EL (cell line): ENCODE measurements at regions not wholly inside any gene's neighbourhood (a gene's known extent, or its start where the extent isn't known, plus 50 kb on each side); places are given as distances from the start of the nearest gene placed in this dataset.
A peak's percentile ranks its signal among the peaks of the same experiment; 100 is the strongest.
"Not testable (repeated sequence)": the region's sequence is repeated elsewhere in the genome, so short reads cannot be mapped to it uniquely, and the experiment has no call there.

Source experiments
- DNase-seq: peaks from one replicate; pipeline ENCODE4 v3.0.0-alpha.2; 2016

- DNase-seq = not testable (repeated sequence)
Observed at GRCh38 chr6:71360556-71361335, 72.1 kb downstream of the OGFRL1 start.

DNA sequence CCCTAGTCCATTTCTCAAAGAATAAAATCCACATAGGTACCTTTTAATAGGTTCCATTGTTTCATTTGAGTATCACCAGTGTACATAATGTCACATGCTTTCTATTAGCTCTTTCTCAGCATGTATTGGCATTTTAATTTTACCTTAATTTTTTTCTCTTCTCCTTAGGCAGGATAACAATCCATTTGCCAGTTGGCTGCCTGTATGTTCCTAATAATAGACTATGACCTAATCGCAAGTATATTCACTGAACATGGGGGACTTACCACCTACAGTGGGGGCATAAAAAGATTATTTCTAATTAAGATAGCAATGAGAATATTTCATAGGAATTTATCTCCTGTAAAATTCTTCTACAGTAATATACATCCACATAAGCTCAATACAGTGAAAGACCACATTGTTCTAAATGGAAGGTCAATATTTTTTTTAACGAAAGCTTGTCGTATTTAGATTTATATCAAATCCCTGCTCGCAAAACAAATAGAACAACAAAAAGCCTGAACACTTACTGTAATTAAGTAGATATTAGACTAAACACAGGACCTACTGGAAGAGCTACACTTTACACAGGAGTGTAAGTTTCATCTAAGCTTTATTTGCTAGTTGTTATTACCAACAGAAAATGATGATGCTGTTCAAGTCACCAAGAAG is 76.4 kb downstream of the OGFRL1 start:
- DNase-seq = no peak

DNA sequence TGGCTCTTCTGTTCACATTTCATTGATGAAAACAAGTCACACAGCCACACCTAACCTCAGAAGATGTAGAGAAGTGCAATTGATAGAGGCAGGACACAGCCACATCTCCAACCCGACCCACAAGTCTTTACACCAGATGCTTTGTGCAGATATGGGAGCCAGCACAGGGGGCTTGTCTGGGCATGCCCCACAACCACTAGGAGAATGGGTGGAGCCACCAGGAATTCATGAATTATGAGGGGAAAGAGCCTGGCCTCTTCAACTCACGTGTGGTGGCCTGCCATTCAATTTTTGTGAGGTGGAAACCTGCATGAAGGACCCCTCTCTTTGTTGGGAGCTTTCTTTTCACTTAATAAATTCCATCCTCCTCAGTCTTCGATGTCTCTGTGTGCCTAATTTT is 79.1 kb downstream of the OGFRL1 start:
- DNase-seq = no peak

- no peak for DNase-seq
Observed at GRCh38 chr6:71368284-71368683, 79.7 kb downstream of the OGFRL1 start.

DNA sequence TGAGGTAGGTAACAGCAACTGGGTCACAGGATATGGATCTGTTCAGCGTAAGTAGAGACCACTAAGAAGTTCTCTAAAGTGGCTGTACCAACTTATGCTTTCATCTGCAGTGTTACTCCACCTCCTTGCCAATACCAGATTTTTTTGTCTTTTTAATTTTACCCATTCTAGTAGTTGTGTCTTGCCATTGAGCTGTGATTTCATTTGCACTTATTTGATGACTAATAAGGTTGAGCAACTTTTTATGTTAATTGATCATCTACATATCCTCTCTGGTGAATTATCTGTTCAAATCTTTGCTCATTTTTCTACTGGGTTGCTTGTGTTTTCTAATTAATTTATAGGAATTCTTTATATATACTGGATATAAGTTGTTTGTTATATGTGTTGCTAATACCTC is 82.9 kb downstream of the OGFRL1 start:
- DNase-seq = no peak

DNA sequence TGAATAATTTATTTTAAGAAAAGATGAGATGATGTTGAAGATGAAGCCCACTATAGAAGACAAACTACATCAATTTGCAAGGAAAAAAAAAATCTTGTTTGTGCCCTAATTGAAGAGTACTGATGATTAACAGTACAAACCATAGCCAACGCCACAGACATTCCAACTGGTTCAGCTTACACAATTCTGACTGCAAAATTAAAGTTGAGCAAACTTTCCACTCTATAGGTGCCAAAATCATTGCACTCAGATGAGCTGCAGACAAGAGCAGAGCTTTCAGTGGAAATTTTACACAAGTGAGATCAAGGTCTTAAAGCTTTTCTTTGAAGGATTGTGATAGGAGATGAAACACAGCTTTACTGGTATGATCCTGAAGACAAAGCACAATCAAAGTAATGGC is 85.3 kb downstream of the OGFRL1 start:
- DNase-seq = no peak

DNA sequence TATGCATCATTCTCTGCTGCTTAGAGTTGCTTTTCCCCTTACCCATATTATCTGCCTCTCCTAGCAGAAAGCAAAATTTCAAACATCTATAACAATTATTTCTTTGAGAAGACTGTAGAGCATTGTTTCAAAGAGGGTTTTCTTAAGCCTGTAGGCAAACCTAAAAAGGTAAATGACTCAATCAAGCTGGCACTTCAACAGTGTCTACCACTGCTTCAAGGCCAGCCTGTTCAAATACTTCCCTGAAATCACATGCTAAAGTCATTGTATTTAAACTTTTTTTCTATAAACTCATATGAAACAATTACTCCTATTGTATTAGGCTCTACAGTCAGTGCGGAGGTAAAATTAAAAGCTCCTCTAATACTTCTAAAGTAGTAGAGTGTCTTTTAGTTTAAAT is 87.1 kb downstream of the OGFRL1 start:
- no peak for DNase-seq

DNA sequence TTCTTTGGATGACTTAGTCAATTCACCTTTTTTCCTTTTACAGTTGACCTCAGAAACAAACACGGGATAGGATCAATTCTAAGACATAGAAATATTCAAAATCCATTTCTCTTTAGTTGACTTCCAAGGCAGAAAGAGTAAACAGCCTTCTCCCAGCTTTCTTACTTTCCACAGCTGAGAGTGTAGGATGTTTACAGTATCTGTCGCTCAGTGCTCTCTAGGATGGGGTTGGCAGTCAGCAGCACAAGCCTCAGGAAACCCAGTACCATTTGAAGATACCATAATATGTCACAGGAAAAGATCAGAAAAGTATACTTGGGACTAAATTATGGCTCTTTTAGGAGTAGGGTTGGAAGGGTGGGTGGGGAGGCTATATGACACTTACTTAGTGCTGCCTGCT is 88.2 kb downstream of the OGFRL1 start:
- DNase-seq = no peak

DNA sequence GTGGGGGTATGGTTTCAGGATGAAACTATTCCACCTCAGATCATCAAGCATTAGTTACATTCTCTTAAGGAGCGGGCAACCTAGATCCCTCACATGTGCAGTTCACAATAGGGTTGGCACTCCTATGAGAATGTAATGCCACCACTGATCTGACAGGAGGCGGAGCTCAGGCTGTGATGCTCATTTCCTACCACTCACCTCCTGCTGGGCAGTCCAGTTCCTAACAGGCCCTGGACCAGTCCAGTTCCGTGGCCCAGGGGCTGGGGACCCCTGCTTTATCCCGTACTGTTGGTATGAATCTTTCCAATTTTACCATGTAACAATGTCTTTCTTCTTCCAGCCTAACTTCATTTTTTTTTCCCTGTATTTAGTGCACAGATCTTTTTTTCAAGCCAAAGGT is 94.9 kb downstream of the OGFRL1 start:
- no peak for DNase-seq

DNA sequence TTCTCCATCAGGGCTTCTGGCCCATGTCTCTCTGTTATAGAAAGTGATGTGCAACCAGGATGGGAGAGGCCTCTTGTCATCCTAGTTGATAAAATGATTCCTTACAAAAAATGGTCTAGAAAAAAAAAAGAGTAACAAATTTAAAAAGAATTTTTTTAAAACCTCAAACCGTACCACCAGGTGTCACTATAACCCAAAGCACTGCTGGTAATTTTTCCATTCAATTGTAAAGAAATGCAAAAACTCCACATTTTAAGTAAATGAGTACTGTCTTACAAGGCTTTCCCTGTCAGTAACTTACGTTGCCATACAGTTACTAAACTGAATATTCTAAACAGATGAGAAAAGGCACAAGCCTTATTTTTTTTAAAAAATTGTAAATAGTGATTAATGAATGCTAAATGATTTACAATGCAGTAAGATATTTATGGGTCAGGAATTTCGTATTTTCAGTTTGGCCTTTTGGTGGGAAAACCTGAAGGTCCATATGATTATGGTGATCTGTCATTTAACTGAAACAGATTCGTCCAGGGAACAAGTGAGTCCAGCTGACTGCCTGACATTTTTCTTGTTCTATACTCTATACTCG is 95.4 kb downstream of the OGFRL1 start:
- DNase-seq = peak; percentile 66

DNA sequence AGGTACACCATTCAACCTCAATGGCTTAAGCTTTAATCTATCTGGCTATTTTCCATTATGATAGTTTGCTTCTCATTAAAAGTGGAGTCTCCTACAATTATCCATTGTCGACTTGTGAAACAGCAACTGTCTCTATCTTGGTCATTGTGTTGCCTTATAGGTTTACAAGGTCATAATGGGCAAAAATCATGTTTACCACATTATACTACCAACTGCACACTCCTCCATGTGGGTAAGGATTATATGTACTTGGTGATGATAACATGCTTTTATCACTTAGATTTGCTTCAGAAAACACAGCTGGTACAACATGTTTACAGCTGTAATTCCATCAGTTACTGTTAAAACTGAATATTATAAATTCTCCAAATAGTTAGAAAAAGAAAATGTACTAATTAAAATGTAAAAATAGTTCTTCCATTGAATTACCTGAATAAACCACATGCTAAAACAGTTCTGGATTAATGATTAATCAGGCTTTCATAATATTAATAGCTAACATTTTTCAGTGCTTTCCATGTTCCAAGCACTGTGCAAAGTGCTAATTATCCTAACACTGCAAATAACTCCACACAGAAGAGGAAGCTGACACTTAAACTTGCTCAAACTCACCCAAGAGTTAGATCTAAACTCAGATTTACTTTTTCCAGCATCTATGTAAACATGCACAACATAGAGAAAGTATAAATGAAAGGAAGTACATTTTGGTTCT is 96.7 kb downstream of the OGFRL1 start:
- DNase-seq = no peak

- no peak for DNase-seq
Observed at GRCh38 chr6:71386215-71386614, 97.6 kb downstream of the OGFRL1 start.

DNA sequence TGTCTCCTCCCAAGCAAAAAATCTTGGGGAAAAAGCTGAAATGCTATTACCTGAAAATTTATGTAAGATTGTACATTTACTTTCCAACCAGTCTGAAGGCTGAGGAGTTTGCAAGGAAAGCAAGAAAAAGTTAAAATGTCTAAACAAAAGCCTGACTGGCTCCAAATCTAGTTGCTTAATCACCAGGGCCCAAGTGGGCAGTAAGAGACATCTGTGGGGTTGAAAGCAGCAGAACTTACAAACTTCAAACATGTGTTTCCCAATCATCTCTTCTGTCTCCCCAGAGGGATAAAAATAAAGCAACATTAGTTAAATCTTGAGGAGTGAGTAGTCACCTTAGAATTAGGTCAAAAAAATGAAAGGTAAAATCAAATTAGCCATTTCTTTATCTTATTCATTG is 98.6 kb downstream of the OGFRL1 start:
- DNase-seq = peak; percentile 49

DNA sequence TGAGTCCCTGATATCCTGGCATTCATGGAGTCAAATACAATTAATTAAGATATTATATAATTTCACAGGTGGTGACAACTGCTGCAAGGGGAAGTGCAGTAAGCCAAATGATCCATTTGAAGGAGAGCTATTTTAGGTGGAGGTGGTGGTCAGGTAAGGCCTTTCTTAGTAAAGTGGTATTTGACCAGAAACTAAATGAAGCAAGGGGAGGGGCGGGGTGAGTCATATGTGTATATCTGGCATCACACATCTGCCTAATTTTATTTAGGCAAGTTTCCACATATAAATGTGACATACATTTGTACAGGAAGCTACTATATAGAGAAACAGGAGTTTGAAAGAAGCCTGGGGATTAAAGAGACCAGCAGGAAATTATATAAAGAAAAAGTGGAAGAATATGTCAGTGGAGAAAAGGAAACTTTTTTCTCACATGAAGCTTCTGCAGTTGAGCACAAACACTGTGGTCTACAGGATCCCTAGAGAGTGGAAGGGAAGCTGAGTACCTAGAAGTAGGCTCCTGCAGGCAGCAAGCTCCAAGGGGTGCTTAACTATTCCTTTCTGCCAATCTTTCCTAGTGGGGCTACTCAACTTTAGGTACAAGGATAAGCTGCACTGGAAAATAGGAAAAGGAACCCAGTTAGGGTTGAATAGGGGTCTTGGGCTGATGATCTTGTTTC is 99.6 kb downstream of the OGFRL1 start:
- DNase-seq = no peak

DNA sequence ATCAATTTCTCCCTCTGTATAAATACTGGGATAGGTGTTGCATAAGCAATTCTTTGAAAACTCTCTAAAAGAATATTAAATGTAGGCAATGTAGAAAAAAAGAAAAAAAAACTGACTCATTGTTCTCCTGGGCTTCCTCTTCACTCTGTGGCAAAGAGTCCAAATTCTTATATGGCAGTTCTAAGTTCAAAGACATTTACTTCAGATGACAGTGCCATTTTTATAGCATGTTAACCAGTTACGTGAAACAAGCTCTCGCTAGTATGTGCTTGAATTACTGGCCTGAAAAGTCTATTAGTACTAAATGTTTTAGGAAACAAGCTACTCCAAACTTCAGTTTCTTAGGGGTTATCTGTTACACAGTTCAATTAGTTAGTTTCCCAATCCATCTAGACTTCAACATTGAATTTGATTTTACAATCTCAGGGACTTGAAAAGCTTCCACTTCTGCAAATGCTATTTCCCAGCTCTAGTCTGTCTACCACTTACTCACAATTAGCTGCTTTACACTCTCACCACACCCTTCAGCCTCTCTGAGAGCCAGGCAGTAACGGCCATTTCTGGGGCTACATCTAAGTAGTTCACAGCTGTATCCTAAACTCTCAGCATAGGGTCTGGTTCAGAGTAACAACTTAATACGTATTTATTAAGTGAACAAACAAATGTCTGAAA is 100.4 kb downstream of the OGFRL1 start:
- no peak for DNase-seq

- DNase-seq = no peak
Observed at GRCh38 chr6:71391126-71391525, 102.5 kb downstream of the OGFRL1 start.

GRCh38 chr6:71392276-71392675 is 103.7 kb downstream of the OGFRL1 start:
- no peak for DNase-seq

DNA sequence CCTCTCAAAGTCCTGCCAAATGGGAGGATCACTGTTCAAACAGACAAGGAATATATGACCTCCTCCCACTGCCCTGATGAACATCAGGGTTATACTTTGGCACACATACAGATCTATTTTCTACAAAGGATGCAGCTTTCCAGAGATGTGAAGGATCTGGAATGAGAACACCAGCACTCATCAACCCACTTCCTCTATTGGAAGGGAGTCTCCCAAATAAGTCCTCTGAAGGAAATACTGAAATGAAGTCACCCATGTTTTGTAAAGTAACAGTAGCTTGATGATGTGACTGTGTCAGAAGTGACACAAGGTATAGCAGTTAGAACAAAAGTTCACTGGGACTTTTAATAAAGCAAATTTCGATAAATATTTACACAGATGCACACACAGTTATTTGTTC is 104.9 kb downstream of the OGFRL1 start:
- peak; percentile 69 for DNase-seq

DNA sequence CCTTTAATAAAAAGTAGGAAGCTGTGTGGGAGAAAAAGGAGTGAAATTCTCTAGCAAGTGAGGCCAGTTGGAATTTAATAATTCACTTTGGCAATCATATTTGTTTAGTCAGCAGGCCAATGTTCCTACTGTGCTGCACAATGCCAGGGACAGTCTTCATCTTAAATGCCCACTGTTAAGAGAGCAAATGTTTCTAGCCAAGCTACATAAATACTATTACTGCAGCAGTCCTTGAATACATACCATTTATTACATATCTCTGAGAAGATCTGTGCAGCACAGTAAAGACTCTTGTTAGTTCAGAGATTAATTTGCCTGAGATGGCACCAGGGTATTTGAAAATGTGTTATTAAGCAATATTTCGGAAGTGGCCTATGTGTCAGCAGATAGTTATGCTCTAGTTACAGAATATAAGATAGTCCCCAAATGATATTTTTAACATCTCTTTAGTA is 105.4 kb downstream of the OGFRL1 start:
- peak; percentile 85 for DNase-seq

DNA sequence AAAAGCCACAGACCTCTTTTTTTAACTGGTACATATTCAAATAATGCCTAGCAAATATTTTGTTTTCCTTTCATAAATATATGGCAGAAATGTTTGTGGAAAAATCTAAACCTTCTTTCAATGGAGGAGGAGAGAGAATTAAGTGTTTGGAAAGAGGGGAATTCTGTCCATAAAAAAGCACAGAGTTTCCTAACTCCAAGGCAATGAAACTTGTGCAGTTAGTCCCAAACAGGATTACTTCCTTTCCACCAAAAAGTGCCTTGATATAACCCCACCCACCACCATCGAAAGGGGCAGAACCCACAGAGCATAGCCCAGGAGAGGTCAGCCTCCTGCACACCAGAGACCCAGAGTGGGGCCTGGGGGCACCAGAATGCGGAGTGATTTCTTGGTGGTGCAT is 106.3 kb downstream of the OGFRL1 start:
- DNase-seq = no peak

DNA sequence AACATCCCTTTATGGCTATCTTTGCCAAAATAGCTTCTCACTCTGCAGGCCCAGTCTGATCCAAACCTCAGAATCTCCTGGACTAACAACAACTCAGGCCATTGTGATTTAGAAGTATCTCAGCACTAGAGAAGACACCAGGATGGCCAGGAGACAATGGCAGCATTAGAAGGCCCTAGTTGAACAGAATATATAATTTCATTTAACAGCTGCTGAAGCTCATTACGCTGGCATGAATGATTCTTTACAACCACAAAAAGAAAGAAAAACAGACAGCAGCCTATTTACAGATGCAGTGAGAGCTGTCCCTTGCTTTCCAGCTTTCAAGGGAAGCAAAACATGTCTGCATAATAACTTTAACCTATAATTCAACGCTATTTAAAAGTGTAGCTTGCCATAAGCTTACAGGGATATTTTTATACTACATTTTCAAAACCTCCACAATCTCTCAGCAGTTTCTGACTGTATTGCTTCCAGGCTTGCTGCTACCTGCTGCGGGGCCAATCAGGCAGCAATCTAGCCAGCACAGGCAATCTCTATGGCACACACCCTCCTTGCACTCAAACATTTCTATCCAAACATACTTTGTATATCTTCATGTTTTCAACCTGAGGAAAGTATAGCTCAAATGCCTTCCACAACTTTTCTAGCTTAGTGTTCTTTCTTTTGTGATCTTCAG is 107.3 kb downstream of the OGFRL1 start:
- DNase-seq = no peak

- no peak for DNase-seq
Observed at GRCh38 chr6:71396410-71396801, 107.8 kb downstream of the OGFRL1 start.
